SHP77 treated with DMSO at 0.1 percent for 48 hours (cell line): ENCODE measurements at regions not wholly inside any gene's neighbourhood (a gene's known extent, or its start where the extent isn't known, plus 50 kb on each side); places are given as distances from the start of the nearest gene placed in this dataset.
"Not testable (repeated sequence)": the region's sequence is repeated elsewhere in the genome, so short reads cannot be mapped to it uniquely, and the experiment has no call there.

ENCODE experiments used
- DNase-seq: peaks from one replicate; lab custom pipeline; 2025; lab: John Stamatoyannopoulos, UW

- DNase-seq, result no peak
Observed at GRCh38 chr15:77839970-77840905, 207.5 kb upstream of the LINGO1 start.

DNA sequence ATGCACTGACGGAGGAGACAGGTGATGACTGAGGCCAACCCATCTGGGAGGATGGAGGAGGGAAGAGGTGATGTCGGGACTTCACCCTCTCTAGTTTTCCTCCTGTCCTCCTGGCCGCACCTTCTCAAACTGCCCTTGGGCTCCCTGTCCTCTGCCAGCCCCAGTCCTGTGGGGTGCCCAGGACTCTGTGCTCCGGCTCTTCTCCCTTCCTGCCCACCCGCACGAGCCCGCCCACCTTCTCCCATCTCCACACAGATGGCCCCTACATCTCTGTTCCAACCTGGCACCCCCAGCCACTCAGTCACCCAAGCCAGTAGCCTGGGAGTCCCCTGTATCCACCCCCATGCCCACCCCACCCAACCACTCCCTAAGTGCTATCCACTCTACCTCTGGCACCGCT is 206.7 kb upstream of the LINGO1 start:
- no peak for DNase-seq

DNA sequence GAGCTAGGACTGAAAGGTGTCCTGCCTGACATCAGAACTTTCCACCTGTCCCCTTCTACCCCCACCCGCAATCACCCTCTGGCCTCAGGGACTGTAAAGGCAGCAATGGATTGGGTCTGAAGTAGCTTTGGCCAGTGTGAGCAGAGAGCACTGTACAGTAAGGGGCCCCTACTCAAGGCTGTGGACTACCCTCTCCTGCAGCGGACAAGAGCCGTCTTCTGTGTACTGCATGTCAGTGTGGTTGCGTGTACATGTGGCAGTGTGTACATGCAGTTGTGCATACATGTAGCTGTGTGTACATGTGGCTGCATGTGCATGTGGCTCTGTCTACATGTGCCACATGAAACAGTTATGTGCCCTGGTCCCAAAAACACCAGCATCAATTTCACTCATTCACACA is 205.9 kb upstream of the LINGO1 start:
- DNase-seq, result no peak

GRCh38 chr15:77838061-77838460 is 205.3 kb upstream of the LINGO1 start:
- DNase-seq, result no peak

DNA sequence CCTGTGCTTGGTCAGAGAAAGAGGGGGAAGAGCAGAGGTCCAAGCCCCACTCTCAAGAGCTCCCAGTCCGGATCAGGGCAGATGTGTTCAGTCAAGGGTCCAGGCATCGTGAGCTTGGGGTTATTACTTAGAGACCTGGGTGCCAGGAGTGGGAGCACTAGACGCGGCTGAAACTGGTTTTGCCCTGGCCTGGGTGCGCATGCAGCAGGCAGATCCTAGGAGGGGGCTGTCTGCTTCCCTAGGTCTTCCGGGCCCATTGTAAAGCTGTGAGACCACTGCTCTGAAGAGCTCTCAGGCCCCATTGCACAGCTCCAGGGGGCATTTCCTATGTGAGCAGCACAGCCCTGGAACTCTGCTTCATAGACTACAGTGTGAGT is 204.9 kb upstream of the LINGO1 start:
- DNase-seq, result no peak

GRCh38 chr15:77836906-77837648 is 204.4 kb upstream of the LINGO1 start:
- no peak for DNase-seq

DNA sequence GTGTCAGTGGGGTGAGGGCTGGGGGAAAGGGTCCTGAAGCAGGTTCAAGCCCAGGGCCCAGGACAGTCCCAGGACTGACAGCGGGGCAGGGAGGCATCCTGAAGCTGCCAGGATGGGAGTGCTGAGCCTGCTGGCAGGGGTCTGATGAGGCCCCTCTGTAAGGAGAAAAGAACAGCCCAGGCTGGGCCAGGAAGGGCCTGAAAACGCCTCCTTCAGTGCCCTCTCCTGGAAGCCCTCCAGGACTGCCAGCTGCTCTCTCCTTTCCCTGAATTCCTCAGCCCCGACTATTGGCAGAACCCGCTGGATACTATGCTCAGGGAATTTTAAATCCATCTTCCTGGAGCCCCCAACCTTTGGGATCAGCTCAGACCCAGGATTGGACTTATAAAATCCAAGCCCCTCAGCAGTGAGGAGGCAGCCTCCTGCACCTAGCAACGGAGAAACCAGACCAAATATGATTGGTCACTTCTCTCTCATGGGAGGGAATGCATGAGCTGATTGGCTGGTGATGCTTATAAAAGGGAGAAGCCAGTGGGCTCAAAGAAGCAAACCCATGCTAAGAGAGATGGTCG is 203.5 kb upstream of the LINGO1 start:
- DNase-seq, result no peak

DNA sequence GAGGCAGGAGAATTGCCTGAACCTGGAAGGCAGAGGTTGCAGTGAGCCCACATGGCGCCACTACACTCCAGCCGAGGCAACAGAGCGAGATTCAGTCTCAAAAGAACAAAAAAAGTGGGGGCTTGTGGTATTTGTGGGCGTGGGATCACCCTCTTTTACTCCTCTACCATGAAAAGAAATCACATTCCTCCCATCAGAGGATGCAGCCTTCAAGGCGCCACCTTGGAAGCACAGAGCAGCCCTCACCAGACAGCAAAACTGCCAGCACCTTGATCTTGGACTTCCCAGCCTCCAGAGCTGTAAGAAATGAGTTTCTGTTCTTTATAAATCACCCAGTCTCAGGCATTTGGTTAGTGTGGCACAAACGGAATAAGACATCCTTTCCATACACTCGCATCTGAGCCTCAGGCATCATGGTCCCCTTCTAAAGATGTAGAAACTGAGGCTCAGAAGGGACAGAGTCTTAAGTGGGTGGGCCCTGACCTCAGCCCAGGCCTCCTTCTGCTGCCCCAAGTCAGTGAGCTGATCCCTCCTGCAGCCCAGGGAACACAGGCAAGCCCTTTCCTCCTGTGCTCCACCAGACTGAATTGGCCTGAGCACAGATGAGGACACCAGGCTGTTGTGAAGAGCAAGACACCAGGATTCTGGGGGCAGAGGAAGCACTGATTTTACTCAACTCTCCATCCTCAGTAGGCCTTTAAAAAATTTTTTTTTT is 201.7 kb upstream of the LINGO1 start:
- DNase-seq, result no peak

- DNase-seq, result no peak
Observed at GRCh38 chr15:77832874-77833273, 200.2 kb upstream of the LINGO1 start.

GRCh38 chr15:77831986-77832385 is 199.3 kb upstream of the LINGO1 start:
- DNase-seq, result no peak

DNA sequence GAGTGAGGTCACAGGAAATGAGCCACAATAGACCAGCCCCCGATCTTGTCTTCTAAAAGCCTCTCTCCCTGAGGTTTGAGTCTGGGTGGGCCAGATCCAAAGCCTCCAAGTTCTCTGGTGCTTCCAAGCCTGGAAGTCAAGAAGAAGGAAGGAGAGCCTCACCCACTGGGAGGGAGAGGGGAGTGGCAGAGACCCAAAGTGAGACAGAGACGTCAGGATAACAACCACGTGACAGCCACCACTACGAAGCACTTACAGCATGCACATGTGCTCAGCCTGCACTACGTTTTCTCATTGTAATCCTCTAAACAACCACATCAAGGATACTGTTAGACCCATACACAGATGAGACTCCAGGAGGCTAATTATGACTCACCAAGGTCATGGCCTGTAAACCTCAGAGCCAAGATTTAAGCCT is 197.3 kb upstream of the LINGO1 start:
- no peak for DNase-seq

- not testable (repeated sequence) for DNase-seq
Observed at GRCh38 chr15:77829331-77829730, 196.6 kb upstream of the LINGO1 start.

- DNase-seq, result no peak
Observed at GRCh38 chr15:77827860-77828259, 195.1 kb upstream of the LINGO1 start.

DNA sequence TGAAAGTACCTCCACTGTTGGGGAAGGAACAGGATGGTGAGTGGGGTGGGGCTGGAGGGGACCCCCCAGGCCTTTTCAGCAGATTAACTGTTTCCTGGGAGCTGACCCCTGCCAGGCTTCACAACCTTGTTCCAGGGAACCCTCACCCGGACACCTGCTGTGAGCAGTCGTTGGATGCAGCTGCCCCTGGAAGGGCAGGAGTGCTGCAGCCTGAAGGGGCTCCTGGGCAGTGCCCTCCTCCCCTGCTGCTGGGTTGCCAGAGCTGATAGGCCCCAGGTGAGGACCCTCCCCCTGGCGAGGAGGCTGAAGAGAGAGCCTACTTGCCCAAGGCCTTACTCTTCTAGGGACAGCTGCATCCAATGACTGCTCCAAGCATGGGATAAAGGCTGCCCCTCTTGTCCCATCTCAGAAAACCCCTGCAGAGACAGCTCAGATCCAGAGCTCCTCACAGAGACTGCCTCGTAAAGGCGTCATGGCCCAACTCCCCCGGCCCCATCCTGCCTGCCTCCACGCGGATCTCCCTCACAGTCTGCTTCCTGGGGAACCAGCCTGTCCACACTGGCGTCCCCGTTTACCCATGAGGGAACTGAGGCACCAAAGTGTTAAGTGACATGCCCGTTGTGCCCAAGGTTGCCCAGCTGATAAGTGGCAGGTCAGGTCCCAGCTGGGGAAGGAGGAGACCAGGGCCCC is 193.4 kb upstream of the LINGO1 start:
- DNase-seq, result no peak

GRCh38 chr15:77825546-77825945 is 192.8 kb upstream of the LINGO1 start:
- no peak for DNase-seq

- no peak for DNase-seq
Observed at GRCh38 chr15:77825252-77825542, 192.5 kb upstream of the LINGO1 start.

- DNase-seq, result no peak
Observed at GRCh38 chr15:77824361-77825251, 191.9 kb upstream of the LINGO1 start.

GRCh38 chr15:77823736-77824135 is 191.0 kb upstream of the LINGO1 start:
- no peak for DNase-seq

DNA sequence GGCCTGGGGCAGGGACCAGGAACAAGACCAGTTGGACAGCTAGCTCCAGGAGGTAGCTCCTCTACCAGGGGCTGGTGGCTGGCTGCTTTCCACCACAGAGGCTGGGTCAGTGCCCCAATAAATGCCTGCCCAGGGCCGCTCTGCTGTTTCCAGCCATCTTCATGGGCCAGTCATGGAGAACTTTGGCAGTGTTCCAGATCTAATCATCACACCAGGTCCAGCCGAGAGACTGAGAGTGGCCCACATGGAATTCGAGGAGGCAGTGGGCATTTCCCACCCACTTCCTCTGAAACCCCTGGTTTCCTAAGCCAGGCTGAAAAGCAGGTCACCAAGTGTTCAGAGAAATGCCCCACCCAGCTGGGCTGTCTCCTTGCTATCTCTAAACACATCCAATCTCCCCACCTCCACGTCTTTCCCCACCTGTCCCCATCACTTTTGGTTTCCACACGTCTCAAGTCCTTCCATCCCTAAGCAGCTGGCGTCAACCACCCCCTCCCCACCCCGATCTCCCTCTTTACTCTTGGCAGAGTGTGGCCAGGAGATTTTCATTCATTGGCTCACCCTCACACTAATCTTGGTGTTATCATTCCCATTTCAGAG is 190.0 kb upstream of the LINGO1 start:
- DNase-seq, result no peak

- DNase-seq, result no peak
Observed at GRCh38 chr15:77821959-77822256, 189.2 kb upstream of the LINGO1 start.
